HTR-8/SVneo (cell line): ENCODE measurements at regions not wholly inside any gene's neighbourhood (a gene's known extent, or its start where the extent isn't known, plus 50 kb on each side); places are given as distances from the start of the nearest gene placed in this dataset.
"Not testable (repeated sequence)": the region's sequence is repeated elsewhere in the genome, so short reads cannot be mapped to it uniquely, and the experiment has no call there.

Source experiments
- DNase-seq: peaks from one replicate; pipeline ENCODE4 v3.0.0; 2011; ENCODE audit warnings: low spot score, mixed read lengths; ENCODE audit not compliant: insufficient read length
- FAIRE-seq: peaks from 2 replicates; lab custom pipeline; 2011; peaks lifted over from hg19 to GRCh38; lab: Jason Lieb, UNC

DNA sequence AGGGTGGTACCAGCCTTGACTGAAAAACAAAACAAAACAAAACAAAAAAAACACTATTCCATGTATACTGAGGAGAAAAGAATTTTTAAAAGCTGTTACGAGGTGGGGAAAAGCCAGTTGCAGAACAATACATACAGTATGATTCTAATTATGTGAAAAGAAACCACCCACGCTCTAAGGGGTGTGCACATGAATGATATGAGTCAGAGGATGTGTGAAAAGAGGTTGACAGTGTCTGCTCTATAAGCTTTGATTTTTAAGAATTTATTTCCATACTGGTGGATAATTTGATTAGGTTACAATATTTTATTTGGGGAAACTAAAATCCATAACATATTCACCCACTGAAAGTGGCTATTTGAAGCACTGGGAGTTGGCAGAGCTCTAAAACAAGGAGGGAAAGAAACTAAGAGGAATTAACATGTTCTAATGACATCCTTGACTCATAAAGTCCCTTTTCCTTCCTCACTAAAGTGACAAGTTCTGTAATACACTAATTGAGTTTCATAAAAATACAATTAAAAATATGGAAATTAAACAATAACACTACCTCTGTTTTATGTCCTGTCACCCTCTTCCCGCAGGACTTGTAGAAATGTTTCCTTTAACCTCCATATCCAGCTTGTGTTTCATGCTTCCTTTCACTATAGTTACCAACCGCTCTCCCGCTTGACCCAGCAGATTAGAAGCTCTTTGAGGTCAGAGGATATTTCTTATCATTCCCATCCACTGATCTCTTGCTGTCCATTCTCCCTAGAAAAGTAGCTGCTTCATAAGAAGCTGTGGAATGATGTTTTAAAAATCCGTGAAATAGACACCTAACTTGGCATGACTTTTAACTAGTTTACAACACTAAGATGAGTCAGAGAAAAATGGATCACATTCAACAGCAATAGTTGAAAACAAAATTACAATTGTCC lies 118.6 kb upstream of the CCDC28A start:
- FAIRE-seq: no peak
- DNase-seq: no peak

DNA sequence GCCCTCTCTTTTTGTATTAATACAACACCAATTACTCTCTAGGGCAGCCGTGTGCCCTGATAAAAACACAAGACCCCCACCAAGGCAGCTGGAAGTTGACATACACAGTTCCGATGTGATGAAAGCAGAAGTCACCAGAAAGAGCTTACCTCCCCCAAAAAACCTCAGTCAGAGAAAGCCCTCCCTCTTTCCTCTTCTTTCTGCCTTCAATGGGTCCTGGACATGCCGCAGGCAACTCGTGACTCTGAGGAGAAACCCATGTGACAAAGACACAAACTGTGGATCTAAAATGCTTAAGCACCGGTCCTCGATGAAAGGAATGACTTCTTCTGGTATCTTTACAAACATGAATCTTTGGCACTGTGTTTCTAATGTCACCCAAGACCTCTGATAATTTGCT lies 117.7 kb upstream of the CCDC28A start:
- FAIRE-seq: no peak
- no peak for DNase-seq

DNA sequence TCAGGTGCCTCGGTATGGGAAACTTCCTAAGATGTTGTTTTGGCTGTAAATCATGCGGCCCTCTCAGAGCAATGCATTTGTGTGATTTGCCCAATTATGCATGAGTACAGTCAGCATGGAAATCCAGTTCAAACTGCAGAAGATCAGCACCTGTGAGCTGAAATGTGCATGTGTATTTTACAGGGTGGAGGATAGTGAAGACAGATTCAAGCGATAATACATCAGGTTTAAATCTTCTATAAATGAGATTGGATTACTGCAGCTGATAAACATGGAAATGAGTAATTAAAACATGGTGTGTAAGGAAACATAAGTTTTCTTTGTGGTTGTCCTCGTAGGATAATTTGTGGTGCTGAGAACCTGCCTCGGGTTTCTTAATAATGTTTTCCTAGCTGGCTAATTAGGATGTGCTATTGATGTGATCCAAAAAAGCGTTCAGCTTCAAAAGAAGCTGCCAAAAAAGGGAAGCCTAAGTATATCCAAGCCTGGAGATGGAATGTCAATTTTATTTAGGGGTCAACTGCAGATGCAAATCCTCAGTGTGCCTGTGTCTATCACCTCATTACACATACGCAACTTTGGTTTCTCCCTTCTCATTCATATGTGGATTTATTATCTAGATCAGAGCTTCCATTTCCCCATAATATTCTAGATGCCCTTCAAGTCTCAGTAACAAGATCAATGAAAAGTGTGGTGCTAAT lies 117.1 kb upstream of the CCDC28A start:
- DNase-seq (no peak), FAIRE-seq (no peak)

DNA sequence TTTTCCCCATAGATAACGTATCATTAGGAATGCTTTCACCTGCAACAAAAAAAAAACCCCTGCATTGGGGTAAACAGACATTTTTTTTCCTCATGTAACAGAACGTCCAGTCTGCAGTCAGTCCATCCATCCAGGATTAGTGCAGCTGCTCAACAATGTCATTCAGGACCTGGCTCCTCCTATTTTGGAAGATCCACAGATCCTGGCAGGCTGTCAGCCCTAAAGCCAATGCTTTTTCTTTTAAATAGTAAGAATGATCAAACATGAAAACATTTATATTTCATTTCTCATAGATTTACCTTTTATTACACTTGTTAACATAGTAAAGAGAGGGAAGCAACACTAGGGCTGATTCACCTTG lies 116.5 kb upstream of the CCDC28A start:
- DNase-seq: no peak
- FAIRE-seq: no peak

DNA sequence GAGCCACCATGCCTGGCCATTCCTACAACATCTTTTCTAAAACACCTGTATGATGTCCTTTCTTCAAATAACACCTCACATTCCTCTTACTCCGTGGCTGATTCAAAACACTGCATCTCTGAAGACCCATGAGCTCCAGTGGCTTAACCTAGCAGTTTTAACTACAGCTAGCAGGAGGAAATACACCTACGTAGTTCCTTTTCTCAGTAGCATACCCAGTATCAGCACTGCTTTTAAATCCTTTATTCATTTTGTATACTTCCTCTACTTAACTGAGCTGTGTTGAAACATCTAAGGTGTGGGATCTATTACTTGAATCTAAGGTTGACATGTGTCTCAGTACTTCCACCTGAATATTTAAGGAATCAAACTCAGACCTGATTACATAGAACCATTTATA lies 113.6 kb upstream of the CCDC28A start:
- DNase-seq (no peak), FAIRE-seq (no peak)

DNA sequence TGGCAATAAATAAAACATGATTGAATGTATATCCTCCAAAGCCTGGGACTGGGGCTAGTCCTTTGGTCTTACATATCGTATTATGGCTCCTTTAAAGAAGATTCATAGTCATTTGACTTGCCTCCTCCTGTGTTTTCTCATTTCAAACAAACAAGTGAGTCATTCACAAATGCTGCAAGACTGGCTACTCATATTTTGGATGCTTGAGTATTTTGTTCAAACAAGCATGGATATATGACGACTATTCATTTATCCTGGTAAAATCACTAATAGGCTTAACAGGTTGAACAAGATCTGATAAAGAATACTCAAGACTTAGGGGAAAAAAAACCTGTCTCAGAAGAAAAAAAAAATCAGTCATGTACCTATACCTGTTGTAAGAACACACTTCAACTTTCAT lies 111.1 kb upstream of the CCDC28A start:
- FAIRE-seq (no peak), DNase-seq (no peak)

DNA sequence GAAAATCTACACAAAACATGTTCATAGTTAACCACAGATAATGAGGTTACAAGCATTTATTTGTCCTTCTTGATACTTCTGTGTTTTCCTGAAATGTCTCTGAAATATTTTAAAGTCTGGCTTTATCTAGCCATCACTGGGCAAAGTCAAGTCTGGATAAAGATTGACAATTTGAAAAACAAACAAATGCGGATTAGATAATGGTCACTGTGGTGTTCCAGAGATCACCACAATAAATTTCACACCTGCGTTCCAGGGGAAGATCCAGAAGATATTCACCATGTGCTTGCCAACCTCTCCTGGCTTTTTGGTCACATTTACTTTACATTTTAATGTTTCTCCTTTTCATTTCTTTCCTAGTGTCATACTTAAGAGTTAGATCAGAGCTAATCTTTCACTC lies 109.7 kb upstream of the CCDC28A start:
- no peak for FAIRE-seq

DNA sequence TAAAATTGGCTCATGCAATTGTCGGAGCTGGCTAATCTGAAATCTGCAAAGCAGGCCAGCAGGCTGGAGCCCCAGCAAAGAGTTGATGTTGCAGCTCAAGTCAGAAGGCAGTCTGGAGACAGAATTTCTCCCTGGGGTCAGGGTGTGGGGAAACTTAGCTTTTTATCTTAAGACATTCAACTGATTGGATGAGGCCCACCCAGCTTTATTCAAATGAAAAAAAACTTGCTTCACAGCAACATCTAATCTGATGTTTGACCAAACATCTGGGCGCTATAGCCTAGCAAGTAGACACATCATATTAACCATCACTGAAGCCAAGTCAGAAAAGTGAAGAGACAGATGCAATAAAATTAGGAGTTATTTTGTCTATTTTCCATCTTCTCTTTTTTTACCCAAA lies 108.8 kb upstream of the CCDC28A start:
- FAIRE-seq: no peak
- no peak for DNase-seq

More for the DNA sequence above, 109.7 kb upstream of the CCDC28A start:
- DNase-seq: no peak

DNA sequence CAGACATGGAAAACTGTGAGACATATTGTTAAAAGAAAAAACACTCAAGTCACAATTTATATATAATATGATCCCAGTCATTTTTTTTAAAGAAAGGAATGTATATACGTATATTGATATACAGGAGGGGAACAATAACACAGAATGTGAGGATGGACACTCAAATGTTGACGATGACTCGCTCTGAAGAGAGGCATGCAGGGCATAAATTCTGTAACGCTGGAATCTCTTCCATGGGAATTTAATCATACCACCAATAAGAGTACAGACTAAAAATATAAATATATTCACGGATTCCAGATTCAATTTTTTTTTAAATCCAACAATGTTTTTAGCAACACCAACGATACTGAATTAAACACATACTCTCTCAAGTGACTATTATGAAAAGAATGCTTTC lies 106.9 kb upstream of the CCDC28A start:
- DNase-seq (no peak), FAIRE-seq (no peak)

DNA sequence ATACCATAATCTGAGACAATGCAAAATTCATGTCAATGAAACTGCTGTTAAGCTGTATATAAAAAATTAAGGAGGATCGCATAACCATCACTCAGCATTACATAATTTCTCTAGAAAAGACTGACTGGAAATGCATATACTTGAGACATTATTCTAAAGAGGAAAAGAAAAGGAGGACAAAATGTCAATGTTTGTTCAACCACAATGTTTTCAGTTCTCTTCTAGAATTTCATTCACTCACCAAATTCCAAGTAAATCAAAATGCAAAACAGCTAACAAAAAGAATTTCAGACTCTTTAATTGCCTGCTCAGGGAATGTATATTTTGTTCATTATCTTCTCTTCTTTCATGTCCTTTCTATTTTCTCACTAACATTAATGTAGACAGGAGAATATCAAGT lies 106.2 kb upstream of the CCDC28A start:
- FAIRE-seq (no peak), DNase-seq (no peak)

DNA sequence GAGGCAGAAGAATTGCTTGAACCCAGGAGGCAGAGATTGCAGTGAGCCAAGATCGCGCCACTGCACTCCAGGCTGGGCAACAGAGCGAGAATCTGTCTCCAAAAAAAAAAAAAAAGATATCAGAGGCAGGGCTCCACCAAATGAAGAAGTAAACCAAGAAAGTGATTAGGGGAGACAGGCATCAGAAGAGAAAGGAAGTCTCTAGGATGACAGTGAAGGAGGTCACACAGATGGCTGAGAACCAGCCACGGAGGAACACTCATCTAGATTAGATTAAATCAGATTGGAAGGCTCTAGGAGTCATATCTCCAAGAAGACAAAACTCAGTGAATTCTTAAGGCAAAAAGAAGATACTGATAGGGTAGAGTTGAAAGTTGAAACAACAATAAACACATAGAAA lies 102.2 kb upstream of the CCDC28A start:
- no peak for FAIRE-seq

DNA sequence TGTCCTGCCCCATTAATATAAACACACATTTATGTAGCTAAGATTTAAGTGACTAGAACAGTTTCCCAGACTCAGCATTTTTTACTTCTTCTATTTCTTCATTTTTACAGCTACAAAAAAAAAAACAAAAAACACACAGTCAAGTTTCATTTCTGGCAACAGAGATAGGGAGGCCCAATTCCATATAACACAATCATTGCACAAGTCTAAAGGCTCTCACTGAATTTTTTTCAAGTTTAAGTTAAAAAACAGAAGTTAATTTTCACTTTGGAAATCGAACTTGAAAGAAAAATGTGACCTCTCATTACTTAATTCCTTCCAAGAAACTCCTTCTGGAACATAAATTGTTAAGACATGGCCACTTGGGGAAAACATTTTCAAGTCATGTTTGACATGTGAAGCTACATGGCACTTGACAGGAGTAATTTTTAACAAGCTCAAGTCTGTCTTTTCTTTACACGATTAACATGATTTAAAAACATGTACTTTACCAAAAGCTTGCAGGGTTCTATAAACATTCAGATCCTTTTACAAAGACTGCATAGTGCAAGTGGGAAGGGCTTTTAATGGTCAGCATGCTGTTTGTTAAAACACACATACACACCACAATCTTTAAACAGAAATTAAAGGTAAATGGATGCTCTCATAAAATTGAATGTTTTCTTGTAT lies 100.1 kb upstream of the CCDC28A start:
- FAIRE-seq (no peak), DNase-seq (no peak)

More for the DNA sequence above, 102.2 kb upstream of the CCDC28A start:
- no peak for DNase-seq

DNA sequence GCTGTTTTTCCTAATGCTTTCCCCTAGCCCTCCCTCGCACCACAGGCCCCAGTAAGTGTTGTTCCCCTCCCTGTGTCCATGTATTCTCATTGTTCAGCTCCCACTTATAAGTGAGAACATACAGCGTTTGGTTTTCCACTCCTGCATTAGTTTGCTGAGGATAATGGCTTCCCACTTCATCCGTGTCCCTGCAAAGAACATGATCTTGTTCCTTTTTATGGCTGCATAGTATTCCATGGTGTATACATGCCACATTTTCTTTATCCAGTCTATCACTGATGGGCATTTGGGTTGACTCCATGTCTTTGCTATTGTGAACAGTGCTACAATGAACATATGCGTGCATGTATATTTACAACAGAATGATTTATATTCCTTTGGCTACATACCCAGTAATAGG lies 99.1 kb upstream of the CCDC28A start:
- not testable (repeated sequence) for DNase-seq, FAIRE-seq

DNA sequence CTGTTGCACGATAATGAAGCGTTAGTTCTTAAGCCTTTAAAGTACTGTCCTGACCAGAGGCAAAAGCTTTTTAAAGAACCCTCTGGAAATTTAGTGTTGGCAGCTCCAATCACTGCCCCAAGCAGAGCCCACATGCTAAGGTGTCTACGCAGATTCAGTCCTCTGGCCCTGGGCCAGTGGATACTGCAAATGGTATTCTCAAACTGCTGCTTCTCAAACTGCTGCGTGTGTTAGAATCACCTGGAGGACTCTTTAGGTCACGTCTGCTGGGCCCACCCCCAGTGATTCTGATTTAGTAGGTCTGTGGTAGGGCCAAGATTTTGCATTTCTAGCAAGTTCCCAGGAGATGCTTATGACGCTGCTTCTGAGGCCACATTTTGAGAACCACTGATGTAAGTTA lies 96.0 kb upstream of the CCDC28A start:
- FAIRE-seq: no peak
- no peak for DNase-seq

DNA sequence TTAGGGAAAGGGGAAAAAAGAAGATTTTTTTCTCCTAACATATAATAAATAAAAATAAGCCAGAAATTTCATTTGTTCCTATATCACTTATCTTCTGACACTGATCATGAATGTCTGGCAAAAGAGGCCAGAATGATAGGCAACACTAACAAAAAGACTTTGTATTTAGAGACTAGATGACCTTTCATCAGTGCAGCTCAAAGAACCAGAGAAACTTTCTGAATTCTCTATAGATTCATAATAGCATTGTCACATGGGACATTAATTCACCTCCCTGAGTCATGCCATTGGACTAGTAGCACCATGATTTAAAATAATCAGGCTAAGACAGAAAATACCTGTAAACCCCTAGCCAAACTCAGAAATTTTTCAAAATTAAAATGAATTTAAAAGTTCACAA lies 95.4 kb upstream of the CCDC28A start:
- FAIRE-seq (no peak), DNase-seq (no peak)

DNA sequence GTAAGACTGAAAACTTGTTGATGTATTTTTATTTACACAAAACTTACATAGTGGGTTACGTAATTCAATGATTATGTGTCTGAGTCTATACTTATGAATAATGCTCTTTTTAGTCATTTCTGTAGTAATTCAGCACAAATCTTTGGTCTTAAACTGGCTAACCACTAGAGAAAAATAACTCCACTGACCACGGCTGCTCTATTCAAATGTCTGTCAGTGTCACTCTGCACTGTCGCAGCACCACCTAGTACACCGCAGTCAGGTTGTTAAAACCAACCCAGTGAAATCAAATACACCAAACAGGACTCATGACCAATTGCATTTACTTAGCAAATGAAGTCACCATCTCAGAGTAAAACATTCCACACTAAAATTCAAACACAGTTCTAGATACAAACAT lies 93.5 kb upstream of the CCDC28A start:
- FAIRE-seq (no peak), DNase-seq (no peak)

DNA sequence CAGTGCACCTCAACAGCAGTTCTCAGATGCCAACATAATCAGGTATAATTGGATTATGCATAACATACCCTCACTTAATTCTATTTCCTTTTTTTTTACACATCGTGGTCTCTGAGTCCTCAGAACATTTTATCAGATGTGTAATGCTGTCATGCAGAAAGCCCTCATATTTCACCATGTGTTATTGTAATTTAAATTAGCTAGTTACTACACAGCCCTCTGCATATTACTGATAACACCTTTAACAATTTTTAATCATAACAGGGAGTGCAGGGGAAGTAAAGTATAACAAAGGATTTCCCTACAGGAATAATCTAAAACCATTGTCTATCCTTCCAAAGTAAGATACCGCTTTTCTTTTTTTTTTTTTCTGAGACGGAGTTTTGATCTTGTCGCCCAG lies 91.9 kb upstream of the CCDC28A start:
- DNase-seq (no peak), FAIRE-seq (no peak)

DNA sequence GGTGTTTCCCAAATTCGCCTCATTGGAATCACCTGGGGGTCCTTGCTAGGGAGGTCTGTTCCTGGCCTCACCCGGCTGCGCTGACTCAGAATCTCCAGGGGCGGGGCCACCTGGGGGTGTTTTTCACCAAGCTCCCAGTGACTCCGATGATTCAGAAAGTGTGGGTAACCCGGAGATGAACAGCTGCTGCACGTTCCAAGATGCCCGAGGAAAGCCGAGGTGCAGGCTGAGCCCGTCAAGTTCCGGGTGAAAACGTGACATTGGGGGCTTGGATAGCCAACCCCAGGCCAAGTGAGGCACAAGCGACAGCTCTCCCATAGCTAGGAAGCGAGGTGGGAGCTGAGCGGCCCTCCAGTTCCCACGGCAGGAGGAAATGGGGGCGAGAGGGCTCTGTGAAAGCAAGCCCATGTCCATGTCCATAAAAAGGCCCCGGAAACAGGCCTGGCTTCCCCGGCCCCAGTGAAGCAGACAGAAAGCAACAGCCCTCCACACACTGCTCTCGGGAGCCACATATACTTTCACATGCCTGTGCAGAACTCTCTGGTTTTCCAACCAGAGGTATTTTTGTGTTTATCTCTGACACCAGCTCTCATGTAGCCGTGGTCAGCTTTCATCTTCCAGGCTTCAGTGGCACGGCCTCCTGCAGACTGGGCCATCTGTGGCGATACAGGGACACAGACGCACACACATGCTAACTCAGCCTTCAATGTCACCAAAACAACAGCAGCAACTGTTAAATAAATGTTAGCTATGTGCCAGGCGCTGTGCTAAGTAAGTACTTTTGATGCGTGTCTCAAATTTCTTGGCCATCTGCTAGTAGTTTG lies 90.7 kb upstream of the CCDC28A start:
- DNase-seq (peak; percentile 41), FAIRE-seq (no peak)

DNA sequence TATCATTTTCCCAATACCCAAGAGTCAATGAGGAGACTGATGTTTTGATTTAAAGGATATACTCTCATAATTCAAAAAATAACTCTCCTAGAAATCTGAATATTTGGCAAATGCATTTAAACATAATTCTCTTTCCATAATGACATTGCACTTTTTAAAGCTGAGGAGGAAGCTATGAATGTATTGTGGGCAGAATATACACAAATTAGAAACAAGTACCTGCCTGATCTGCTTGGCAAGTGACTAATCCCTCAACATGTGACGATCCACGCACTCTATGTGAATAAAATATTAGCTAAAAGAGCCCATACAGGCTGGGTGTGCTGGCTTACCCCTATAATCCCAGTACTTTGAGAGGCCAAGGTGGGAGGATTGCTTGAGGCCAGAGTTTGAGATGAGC lies 88.3 kb upstream of the CCDC28A start:
- no peak for DNase-seq
- FAIRE-seq: no peak

DNA sequence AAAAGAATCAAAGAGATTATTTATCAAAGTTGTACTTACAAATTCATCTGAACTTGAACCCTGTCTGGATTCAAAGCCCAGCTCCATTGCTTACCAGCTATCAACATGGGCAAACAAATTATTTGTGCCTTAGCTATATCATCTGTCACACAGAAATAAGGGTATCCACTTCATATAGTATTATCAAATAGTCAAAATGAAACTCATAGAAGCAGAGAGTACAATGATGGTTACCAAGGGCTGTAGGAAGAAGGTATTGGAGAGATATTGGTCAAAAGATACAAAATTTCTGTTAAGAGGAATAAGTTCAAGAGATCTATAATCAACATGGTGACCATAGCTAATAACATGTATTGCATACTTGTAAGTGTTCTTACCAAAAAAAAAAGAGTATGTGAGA lies 87.8 kb upstream of the CCDC28A start:
- FAIRE-seq (no peak), DNase-seq (no peak)
